Activated CD8-positive, alpha-beta memory T cell treated with anti-CD3 and anti-CD28 coated beads, Interleukin-2, amount 50 U/mL, for 24 hours (primary cell): ENCODE measurements at regions not wholly inside any gene's neighbourhood (a gene's known extent, or its start where the extent isn't known, plus 50 kb on each side); places are given as distances from the start of the nearest gene placed in this dataset.
"Not testable (repeated sequence)": the region's sequence is repeated elsewhere in the genome, so short reads cannot be mapped to it uniquely, and the experiment has no call there.

Experiments used
- DNase-seq: peaks from one replicate; pipeline ENCODE4 v3.0.0-alpha.2; 2020; ENCODE audit errors: extremely low read depth

DNA sequence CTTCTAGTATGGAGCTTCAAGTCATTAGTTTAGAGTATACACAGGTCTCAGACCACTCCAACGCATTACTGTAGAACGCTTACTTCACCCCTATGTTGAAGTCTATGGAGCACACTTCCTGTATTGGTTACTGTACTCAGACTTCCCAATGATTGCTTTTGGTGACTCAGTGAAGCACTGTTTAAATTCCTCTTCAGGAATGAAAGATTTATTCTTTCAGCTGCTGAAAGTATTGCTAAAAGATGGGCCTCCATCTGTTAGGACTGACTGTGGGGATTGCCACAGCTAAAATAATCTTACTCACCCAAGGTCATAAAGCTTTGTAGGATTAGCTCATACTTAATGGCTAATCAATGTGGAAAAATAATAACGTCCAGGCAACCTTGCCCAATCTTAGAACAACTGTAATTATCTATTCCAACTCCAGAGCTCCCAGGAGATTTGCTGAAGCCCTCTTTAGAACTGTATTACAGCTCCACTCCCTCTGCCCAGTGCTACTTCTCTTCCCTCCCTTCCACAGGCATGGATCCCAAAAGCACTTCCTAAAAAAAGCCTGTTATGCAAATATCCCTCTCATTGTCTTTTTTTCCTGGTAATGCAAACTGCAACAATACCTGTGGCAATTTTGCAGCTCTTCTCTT, 281.9 kb upstream of the HS3ST1 start:
- no peak for DNase-seq

DNA sequence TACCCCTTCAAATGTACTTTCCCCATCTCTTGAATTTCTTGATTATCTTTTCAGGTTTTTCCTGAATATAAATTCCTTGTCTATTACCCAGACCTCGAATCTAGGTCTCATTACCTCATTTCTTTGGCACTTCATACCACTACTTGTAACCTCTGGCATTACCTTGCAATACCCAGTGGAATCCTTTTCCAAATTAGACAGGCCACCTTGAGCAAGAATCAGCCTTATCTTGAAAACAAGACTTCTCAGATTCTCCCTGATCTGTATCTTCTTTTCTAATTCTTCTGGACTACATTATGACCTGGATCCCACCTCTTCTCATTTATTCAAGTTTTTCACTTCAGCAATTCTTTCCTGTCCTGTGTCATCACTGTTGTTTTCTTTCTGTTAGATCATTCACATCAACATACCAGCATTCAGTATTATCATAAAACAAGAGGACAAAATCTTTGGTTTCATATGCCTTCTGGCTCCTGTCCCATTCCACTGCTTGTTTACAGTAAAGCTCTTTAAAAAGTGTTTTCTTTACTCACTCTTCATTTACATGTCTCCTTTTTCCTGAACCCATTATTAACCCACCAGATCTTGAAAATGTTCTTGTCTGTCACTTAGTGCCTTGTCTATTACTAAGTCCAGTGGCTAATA, 275.6 kb upstream of the HS3ST1 start:
- no peak for DNase-seq

DNA sequence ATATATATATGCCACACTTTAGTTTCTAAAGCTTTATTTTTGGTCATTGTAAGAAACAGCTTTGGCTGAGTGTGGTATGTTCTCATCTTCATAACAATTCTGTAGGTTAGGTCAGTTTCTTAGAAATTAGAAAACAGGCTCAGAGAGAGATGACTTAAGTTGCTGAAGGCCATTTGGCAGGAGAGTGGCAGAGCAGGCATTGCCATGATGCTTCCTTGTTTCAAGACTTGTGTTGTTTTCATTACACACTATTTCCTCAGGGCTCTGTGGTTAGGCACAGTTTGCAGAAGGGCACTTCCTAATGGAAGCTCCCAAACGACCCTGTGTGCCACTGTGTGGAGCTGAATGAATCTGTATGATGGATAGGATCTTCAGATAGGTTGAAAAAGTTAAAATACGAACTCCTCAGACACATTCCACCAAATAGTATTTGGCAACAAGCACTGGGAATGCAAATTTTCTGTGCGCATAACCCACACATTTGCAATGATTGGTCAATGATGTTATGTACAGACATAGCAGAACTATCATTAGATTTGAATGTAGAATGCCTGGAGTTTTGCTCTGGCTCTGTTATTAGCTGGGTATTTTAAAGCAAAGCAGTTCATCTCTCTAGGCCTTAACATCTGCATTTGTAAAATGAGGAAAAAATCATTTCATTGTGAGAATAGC, 274.3 kb upstream of the HS3ST1 start:
- DNase-seq, result no peak

DNA sequence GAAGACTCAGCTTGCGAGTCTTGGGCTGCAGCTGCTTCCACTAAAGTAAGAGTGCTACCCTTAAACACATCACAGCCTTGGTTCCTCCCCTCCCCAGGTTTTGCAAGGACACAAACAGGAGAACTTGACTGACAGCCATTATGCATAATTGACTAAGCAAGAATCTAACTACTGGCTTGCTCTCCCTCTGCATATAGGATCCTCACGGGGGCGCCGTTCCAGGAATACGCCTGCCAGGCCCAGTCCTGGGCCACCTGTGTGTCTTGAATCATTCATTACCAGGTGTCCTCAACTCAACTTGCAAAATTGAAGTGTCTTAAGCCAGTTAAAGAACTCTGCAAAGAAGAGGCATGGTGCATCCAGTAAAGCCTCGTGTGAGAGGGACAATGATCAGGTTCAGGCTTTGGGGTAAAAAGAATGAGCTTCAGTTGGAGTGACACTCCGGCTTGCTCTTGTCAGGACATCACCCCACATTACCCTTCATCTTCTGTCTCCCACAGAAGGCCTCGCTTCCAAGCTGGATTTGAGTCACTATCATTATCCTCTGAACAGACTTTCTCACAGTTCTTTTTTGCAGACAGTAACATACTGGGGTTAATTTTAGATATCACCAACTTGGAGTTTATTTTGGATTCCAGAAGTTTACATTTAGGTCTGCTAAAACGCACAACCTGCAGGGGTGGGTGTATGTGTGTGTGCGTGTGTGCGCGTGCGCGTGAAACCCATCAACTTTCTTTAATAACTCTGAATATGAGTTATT, 273.5 kb upstream of the HS3ST1 start:
- DNase-seq, result no peak

DNA sequence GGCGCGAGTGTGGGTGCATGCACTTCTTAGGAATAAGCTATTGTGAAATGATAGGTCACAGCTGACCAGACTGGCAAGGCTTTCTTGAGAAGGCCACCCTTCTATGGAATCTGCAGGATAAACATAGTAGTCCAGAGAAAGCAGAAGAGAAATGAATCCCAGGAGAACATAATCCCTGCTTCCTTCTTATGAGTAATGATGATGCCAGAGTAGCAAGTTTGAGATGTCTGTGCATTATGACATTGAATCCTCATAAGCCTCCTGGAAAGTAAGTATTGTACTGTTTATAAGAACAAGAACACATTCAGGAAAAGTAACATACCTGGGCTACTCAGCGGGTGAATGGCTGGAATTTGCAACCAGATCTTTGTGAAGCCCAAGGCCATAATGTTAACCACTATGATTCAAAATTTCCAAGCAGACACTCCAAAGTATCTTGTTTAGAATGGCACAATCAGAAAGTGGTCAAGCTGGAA, 272.1 kb upstream of the HS3ST1 start:
- no peak for DNase-seq

DNA sequence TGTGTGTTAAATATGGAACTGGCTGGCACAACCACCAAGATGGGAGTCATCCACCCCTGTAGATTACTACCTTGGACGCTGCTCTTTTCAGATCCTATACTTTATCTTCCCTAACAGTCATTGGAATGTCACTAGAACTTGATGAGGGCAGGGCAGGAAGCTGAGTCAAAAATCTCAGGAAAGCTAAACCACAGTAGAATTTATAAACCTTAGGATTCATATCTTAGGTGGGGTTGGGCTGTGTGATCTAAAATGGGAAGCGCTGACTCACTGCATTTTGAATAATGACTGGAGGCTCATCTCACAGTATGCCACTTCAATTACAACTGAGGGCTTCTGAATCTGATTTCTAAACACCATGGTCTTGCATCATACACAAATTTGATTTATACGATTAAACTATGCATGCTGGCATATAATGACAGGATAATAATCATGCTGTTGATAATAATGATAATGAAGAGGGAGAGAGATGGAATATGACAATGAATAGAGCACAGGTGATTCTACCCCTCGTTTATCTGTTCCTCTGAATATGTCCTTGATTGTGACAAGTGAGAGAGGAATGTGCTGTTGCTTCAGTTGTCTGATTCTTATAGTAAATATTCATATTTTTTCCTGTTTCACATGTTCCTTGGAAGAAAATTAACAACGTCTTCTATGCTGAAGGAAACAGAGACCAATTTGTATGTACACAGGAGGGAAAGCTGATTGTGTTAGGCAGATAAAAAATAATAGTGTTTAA, 270.3 kb upstream of the HS3ST1 start:
- DNase-seq, result no peak

DNA sequence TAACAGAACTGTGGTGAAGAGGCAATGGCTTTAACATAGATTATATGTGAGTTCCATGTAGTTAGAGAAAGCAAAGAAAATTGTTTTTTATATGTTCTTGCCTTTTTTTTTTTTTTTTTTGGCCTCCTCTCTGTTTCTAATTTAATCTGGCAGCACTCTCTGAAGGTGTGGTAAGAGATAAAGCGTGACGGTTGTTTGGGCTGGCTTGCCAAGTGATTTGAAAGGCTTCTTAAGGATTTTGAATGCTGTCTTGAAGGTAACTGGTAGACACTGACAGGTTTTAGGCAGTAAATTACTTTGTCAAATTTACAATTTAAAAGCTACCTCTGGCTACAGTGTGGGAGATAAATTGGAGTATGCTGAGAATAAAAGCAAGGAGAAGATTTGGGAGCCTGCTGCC, 269.3 kb upstream of the HS3ST1 start:
- DNase-seq, result no peak

DNA sequence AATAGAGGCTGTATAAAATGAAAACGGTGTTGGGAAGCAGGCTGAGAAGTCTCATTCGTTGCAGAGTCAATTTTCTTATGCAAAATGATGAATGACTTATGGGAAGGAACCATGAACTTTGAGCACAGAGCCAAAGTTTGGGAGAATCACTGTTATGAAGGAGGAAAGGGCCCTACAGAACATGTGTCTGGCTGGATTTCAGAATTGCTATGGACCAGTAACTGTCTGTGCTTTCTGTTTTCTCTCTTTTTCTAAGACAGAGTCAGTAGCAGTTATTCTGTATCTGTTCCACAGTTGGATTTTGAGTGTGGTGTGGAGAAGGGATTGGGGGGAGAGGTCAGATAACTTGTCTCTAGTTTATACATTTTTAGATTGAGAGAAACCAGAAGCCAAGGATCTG, 265.0 kb upstream of the HS3ST1 start:
- DNase-seq, result no peak

DNA sequence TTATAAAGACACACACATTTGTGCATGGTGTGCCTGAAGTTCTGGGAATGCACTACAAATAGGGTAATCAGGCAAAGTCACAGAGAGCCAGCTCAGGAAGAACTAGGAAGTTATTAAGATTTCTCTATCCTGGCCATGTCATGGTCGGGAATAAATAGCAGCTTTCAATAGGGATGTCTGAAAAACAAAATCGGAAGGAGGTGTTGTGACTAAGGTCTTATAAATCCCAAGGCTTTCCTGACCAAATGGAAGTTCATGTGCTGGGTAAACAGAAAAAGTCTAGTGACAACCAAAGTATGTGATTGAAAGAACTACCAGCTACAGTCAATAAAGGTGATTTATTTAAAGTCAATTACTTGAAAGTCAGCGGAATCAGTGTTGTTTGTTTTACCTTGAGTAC, 262.5 kb upstream of the HS3ST1 start:
- DNase-seq, result no peak

DNA sequence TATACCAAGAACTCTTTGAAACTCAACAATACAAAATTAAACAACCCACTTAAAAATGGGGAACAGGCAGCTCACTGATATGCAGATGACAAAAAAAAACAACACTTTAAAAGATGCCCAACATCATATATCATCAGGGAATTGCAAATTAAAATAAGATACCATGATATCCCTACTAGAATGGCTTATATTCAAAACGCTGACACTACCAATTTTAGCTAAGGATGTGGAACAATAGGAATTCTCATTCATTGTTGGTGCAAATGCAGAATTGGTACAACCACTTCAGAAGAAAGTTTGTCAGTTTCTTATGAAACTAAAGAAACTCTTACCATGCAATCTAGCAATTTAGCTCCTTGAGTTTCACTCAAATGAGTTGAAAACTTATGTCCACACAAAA, 259.0 kb upstream of the HS3ST1 start:
- no peak for DNase-seq

DNA sequence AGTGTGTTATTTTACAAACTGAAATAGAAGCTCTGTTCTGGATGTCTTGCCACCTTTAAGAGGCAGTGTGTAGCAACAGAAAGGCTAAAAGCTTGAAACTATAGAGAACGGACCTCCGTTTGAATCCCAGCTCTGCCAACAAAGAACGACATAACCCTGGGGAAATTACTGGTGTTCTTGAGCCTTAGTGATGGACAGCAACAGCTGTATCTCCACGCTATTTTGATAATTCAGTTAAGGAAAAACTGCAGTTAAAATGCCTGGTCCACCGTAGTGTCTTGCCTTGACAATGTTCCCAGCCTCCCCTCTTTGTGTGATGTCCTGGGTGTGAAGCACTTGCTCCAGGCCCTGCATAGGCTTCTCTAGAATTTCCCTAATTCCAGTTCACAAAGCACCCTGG, 256.8 kb upstream of the HS3ST1 start:
- no peak for DNase-seq

DNA sequence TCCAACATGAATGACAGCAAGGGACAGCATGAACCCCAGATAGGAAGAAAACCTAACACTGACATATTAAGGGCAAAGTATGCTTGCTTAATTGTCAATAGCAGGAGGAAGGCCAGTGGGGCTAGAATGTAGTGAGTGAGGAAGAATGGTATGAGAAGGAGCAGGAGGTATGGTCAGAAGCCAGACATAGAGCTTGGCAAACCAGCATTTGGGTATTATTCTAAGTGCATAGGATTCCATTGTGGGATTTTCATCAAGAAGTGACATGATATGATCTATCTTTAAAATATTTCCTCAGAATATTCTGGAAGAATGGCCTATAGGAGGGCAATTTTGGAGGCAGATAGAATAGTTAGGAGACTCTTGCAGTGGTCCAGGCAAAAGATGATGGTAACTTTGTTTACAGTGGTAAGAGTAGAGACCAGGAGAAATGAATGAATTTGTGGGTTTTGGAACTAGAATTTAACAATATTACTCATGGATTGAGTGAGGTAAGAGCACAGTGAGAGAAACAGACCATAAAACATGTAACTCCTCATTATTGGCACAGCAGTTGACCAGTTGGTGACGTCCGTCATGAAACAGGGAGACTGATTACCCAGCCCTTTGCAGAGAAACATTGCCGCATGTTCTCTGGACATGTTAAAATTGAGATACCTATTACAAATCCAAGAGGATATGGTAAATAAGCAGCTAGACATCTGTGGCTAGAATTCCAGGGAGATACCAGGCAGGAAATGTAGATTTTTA, 246.5 kb upstream of the HS3ST1 start:
- DNase-seq, result no peak

DNA sequence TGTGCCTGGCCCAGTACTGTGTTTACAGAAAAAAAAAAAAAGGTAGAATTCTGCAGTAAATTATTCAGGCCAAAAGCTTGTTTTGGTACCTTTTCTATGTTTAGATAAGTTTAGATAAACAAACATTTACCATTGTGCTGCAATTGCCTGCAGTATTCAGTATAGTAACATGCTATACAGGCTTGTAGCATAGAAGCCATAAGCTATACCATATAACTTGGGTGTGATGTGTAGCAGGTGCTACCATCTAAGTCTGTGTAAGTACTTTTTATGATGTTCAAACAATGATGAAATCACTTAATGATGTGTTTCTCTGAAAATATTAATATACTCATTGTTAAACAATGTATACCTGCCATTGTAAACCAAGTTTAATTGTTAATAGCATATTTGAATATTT, 241.6 kb upstream of the HS3ST1 start:
- no peak for DNase-seq

DNA sequence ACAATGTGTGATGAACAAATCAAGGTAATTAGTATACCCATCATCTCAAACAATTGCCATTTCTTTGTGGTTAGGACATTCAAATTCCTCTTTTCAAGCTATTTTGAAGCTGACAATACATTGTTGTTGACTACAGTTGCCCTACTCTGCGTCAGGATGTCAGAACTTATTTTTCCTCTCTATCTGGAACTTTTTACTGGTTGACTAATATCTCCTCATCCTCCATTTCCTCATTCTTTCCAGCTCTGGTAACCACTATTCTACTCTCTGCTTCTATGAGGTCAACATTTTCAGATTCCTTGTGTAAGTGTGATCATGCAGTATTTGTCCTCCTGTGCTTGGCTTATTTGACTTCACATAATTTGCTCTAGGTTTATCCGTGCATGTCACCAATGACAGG, 240.5 kb upstream of the HS3ST1 start:
- no peak for DNase-seq

DNA sequence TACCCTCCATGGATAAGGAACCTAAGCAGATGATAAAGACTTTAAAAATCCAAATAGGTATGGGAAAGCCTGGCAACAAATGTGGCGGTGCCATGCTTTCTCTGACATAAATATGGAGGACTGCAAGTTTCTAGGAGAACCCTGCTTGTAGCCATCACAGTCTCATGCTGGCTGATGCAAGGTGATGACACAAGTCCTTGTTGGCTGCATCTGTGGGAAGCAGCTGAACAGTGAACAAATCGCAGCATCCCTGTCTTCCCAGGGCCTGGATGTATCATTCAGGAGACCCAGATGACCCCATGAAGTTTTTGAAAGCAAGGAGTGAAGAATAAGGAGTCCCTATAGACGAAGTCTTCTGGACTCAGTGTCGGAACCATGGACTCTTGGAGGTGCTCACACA, 234.4 kb upstream of the HS3ST1 start:
- DNase-seq, result no peak

DNA sequence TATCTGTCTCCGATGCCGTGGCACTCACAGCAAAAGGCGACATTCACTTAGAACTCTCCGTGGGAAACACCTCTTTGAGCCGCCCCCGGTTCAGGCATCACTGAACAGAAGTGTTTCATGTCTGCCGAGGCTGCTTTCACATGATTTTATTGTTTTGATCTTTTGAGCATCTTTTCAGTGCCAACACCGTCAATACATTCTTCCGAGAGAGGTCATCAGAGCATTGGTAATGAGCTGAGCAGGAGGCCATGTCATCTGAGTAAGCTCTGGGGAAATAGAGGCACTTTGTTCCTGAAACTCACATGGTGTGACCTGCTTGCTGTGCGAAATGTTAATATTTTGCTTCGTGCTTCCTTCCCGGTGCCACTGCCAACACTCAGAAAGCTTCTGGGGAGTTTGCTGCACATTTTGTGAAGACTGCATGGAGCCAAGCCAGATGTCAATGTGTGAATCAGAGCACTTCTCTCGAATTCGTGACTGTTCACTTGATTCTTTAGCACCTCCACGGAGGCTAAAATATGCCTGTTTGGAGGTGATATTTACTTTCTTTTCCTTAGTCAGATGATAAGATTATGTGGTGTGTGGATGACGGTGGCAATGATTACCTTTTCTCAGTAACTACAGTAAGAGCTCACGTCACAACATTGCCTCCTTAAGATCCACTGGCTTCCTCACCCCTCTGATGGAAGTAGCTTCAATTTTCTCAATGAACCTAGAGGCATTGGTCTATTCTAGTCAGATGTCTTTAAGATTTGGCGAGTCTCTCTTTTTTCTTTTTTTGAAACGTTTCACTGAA, 222.3 kb upstream of the HS3ST1 start:
- no peak for DNase-seq

DNA sequence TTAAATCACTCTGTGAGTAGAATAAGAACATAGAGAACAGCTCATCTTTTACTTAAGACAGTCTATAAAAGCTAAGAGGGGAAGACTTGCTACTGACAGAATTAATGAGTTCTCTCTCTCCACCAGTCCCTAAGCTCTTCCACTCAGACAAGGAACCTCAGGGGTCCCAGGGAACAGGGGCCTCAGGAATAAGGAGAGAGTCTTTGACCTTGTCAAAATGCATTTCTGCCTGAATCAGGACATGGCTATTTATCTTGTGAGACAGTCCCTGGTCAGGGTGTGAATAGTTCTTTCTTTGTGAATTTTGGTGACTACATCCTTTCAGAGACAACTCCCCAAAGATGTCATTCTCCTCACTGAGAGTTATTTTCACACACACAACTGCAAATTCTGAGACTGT, 218.7 kb upstream of the HS3ST1 start:
- DNase-seq, result no peak

DNA sequence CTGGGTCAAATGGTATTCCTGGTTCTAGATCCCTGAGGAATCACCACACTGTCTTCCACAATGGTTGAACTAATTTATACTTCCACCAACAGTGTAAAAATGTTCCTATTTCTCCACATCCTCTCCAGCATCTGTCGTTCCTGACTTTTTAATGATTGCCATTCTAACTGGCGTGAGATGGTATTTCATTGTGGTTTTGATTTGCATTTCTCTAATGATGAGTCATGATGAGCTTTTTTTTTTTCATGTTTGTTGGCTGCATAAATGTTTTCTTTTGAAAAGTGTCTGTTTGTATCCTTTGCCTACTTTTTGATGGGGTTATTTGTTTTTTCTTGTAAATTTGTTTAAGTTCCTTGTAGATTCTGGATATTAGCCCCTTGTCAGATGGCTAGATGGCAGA, 214.4 kb upstream of the HS3ST1 start:
- not testable (repeated sequence) for DNase-seq

DNA sequence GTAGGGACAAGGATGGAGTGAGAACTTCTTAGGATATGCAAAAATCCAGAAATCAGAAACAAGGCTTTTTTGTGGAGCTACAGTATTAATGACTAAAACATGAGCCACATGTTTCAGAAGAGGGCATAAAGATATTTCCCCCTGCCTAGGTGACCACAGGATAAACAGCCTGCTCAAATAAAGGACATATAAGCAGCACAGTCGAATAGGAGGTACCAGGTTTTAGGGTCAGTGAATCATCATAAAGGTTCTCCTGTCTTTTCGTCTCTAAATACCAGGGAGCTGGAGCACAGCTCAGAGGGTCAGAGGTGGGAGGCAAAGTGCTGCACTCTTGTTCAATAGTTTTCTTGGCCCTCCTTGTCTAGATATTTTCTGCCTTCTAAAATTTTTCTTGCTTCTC, 211.9 kb upstream of the HS3ST1 start:
- DNase-seq, result no peak

DNA sequence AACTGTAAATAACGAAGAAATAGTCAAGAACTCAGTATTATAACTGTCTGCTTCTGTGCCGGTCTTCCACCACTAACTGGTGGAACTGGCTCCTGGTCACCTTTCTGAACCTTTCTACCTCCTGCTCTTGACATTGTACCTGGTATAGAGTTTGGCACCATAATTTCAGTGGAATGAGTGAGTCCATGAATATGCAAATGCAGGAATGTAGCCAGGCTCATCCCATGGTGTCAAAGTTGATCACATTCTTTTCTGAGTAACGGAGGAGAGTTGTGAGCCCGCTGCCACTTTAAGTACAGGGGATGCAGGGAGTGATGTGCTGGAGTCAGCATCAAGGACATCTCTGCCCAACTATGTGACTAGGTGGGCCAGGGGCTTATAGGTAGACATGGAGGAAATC, 207.9 kb upstream of the HS3ST1 start:
- DNase-seq, result no peak
